Body of pancreas (tissue), 4 donors: ENCODE measurements at regions not wholly inside any gene's neighbourhood (a gene's known extent, or its start where the extent isn't known, plus 50 kb on each side); places are given as distances from the start of the nearest gene placed in this dataset.

Experiments used
- POLR2A ChIP-seq, 3 donors: fragments of 450-650 bp; IDR thresholded peaks; one replicate each; pipeline ENCODE4 v1.6.1; 2016; ENCODE audit warnings: antibody characterized with exemption in 3 of 3, mild to moderate bottlenecking in 2 of 3
- TF ChIP-seq, protein P1 (sequence below), 7 experiments: fragments of 450-650 bp in 4 of 7; fragments of 200-600 bp in 3 of 7; sonication (generic) in 3 of 7; IDR thresholded peaks; one replicate each; pipeline ENCODE4 v1.5.1; 2016 to 2019; ENCODE audit warnings: antibody characterized with exemption in 7 of 7

DNA sequence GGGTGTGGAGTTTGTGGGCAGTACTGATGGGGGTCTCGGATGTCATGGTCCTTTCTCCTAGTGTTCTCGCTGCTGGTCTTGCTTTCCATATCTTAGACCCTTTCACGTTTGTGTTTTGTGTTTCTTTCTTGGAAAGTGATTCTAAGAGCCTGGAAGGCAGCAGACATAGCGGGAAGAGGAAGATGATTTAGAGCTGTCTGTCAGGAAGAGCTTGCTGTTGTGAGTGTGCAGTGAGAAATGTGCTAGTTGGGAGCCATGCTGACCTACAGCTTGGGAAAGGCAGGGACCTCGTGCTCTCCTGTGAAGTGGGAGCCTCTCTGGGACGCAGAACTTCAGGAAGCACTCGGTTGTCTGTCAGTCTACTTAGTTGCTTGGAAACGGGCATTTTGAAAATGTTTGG is 122.2 kb downstream of the ZNF518B start:
- TF ChIP-seq, protein P1, sequence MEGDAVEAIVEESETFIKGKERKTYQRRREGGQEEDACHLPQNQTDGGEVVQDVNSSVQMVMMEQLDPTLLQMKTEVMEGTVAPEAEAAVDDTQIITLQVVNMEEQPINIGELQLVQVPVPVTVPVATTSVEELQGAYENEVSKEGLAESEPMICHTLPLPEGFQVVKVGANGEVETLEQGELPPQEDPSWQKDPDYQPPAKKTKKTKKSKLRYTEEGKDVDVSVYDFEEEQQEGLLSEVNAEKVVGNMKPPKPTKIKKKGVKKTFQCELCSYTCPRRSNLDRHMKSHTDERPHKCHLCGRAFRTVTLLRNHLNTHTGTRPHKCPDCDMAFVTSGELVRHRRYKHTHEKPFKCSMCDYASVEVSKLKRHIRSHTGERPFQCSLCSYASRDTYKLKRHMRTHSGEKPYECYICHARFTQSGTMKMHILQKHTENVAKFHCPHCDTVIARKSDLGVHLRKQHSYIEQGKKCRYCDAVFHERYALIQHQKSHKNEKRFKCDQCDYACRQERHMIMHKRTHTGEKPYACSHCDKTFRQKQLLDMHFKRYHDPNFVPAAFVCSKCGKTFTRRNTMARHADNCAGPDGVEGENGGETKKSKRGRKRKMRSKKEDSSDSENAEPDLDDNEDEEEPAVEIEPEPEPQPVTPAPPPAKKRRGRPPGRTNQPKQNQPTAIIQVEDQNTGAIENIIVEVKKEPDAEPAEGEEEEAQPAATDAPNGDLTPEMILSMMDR (IDR thresholded peaks at IDR 0.05), result no peak
- no peak for TF ChIP-seq POLR2A (IDR thresholded peaks at IDR 0.05)
